SK-N-MC (cell line): ENCODE measurements at regions not wholly inside any gene's neighbourhood (a gene's known extent, or its start where the extent isn't known, plus 50 kb on each side); places are given as distances from the start of the nearest gene placed in this dataset.

Experiments used
- DNase-seq: peaks from one replicate; pipeline ENCODE4 v3.0.0-alpha.2; 2011; ENCODE audit warnings: low read depth, low spot score
- H3K27ac ChIP-seq: fragments of 200-600 bp; sonication (generic); 2 replicates; pipeline ENCODE4 v1.5.1; 2016; ENCODE audit warnings: mixed run types
- H3K36me3 ChIP-seq: fragments of 200-600 bp; sonication (generic); 2 replicates; pipeline ENCODE4 v1.6.1; 2017; ENCODE audit warnings: antibody characterized with exemption, low read length, mixed read lengths; ENCODE audit not compliant: insufficient read depth
- H3K4me3 ChIP-seq: fragments of 200-600 bp; sonication (generic); 2 replicates; pipeline ENCODE4 v1.5.1; 2016
- H3K9ac ChIP-seq: fragments of 200-600 bp; sonication (generic); 2 replicates; pipeline ENCODE4 v1.8.0; 2017; ENCODE audit warnings: mixed run types, mixed read lengths; ENCODE audit not compliant: insufficient read length
- H3K9me3 ChIP-seq: fragments of 200-600 bp; sonication (generic); 2 replicates; pipeline ENCODE4 v1.6.1; 2017; ENCODE audit warnings: low read depth, mild to moderate bottlenecking, antibody characterized with exemption, low read length, moderate library complexity, mixed read lengths
- EZH2 ChIP-seq: fragments of 200-600 bp; sonication (generic); IDR thresholded peaks from one replicate; pipeline ENCODE4 v1.6.1; 2017; ENCODE audit warnings: antibody characterized with exemption
- FOXP2 ChIP-seq: optimal IDR thresholded peaks from 2 replicates; pipeline ENCODE3; 2011; ENCODE audit warnings: mild to moderate bottlenecking, moderate library complexity; ENCODE audit not compliant: insufficient read depth; ENCODE audit errors: extremely low read length, control extremely low read depth
- POLR2AphosphoS5 ChIP-seq: IDR thresholded peaks from 2 replicates; pipeline ENCODE4 v1.6.1; 2012; ENCODE audit warnings: mild to moderate bottlenecking, low read depth, low read length, borderline replicate concordance

GRCh38 chr17:68776451-68776850, 175.3 kb upstream of the FAM20A start:
- Histone ChIP-seq H3K27ac (0 out of 2 replicates have a peak overlapping the region, but pooled peaks have one; percentile 76), H3K4me3 (no peak overlapping the region; the same call in 1 of the 2 replicates), H3K36me3 (no peaks in the 10 kb centered on the region), H3K9ac (no peak overlapping the region), H3K9me3 (no peaks in the 10 kb centered on the region)
- no peak for DNase-seq
- TF ChIP-seq FOXP2 (no peak), POLR2AphosphoS5 (no peak), EZH2 (no peak)

GRCh38 chr17:68775969-68776368, 174.8 kb upstream of the FAM20A start:
- Histone ChIP-seq H3K27ac (no peak overlapping the region), H3K9me3 (no peaks in the 10 kb centered on the region), H3K9ac (no peak overlapping the region), H3K4me3 (no peak overlapping the region), H3K36me3 (no peaks in the 10 kb centered on the region)
- DNase-seq = no peak
- TF ChIP-seq EZH2 (no peak), POLR2AphosphoS5 (no peak), FOXP2 (no peak)

DNA sequence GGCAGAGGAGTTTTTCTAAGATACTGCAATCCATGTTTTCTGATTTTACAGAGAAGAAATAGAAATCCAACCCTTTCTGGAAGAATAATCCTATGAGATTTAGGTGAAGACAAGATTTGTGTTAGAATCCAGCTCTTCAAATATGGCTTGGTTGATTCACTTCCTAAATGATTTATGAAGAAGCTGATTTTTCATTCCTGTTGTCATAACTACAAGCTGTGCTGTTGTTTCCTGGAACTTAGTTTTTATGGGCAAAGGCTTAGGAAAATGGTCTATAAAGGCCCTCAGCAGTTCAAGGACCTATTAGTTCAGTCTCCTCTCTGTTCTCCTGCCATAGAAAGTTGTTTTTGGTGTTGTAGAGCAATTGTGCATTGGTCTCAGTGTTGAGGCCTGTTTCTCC, 174.2 kb upstream of the FAM20A start:
- DNase-seq = no peak
- TF ChIP-seq POLR2AphosphoS5 = no peak; the same call in 1 of the 2 replicates
- TF ChIP-seq EZH2 = no peak
- TF ChIP-seq FOXP2 = no peak
- Histone ChIP-seq H3K36me3 (no peaks in the 10 kb centered on the region), H3K27ac (no peak overlapping the region), H3K4me3 (no peak overlapping the region), H3K9ac (no peak overlapping the region), H3K9me3 (no peaks in the 10 kb centered on the region)

DNA sequence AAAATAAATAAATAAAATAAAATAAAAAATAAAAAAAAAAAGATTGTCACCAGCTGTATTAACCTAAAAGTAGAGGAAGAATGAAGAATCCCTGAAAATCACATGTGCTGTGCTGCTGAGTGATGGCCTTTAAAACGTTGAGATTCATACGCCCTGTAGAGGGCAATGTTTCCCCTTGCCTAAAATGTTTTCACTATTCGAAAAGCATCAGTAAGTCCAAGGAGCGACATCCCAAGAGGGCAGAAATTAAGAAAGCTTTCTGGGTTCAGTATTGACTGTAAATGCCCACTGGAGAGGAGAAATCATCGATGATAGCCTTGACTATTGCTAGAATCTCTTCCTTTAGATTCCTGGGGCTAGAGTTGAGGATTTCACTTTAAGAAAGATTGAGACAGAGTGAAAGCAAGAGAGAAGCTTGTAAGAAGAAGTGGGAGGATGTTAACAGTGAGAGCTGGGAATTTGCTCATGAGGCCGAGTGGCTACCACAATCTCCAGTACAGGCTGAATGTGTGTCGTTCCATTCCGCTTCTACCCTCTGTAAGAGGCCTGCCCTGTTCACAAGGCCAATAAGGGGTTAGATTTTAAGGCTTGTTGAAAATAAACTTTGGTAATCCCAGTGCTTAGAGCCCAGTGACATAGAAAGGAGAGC, 170.8 kb upstream of the FAM20A start:
- Histone ChIP-seq H3K4me3 (no peak overlapping the region), H3K9me3 (no peaks in the 10 kb centered on the region), H3K36me3 (no peaks in the 10 kb centered on the region), H3K9ac (no peak overlapping the region), H3K27ac (no peak overlapping the region)
- TF ChIP-seq POLR2AphosphoS5 (no peak), FOXP2 (no peak), EZH2 (no peak)
- DNase-seq = peak; percentile 80

DNA sequence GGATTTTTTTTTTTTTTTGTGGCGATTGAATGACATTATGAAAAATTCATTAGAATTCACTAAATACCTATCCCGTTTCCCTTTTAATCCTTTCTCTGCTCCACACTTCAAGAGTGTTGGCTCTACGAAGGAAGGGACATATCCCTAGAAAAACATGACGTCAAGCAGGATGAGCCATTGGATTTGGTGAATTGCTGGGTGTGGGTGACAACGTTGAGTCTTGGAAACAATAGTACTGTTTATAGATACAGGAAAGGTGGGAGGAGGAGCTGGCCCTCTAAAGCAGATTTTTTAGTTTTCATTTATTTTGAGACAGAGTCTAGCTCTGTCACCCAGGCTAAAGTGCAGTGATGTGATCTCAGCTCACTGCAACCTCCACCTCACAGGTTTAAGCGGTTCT, 167.6 kb upstream of the FAM20A start:
- Histone ChIP-seq H3K9ac (no peak overlapping the region), H3K4me3 (no peak overlapping the region), H3K9me3 (no peaks in the 10 kb centered on the region), H3K27ac (no peak overlapping the region), H3K36me3 (no peaks in the 10 kb centered on the region)
- no peak for TF ChIP-seq FOXP2
- TF ChIP-seq EZH2 = no peak
- no peak for TF ChIP-seq POLR2AphosphoS5
- no peak for DNase-seq

GRCh38 chr17:68766640-68767039, 165.5 kb upstream of the FAM20A start:
- H3K36me3 ChIP-seq = no peaks in the 10 kb centered on the region
- TF ChIP-seq POLR2AphosphoS5 = no peak
- no peak for TF ChIP-seq FOXP2
- no peak for TF ChIP-seq EZH2
- no peaks in the 10 kb centered on the region for H3K9me3 ChIP-seq
- no peak overlapping the region for H3K4me3 ChIP-seq
- DNase-seq = no peak
- H3K27ac ChIP-seq = no peak overlapping the region
- H3K9ac ChIP-seq = no peak overlapping the region

DNA sequence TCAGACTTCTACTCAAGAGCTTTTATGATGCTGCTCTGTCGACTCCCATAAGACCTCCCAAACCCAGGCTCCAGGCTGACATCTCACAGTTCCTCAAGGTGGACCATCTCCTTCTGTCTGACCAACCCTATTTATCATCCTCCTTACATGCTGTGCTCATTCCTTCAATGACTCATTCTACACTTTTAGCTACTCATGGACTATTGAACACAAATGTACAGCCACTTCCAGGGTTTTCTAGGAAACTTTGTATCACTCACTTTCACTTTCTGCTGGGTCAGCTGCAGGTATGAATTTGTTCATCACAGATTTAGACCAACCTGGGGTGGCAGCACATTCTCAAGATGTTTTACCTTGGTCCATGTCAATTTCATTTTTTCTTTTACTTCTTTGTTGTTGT, 162.4 kb upstream of the FAM20A start:
- Histone ChIP-seq H3K36me3 (no peaks in the 10 kb centered on the region), H3K9ac (no peak overlapping the region), H3K4me3 (no peak overlapping the region), H3K27ac (no peak overlapping the region), H3K9me3 (no peaks in the 10 kb centered on the region)
- no peak for DNase-seq
- TF ChIP-seq POLR2AphosphoS5 = no peak
- no peak for TF ChIP-seq EZH2
- TF ChIP-seq FOXP2 = no peak

DNA sequence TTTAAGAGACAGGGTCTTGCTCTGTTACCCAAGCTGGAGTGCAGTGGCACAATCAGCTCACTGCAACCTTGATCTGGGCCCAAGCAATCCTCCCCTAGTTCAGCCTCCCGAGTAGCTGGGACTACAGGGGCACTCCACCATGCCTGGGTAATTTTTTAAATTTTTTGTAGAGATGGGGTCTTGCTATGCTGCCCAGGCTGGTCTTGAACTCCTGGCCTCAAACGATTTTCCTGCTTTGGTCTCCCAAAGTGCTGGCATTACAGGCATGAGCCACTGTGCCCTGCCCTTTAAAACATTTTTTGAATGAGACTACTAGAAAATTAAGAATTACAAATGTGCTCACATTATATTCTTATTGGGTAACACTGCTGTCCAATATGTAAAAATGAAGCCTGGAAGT, 161.7 kb upstream of the FAM20A start:
- Histone ChIP-seq H3K9ac (no peak overlapping the region), H3K27ac (no peak overlapping the region), H3K9me3 (no peaks in the 10 kb centered on the region), H3K4me3 (no peak overlapping the region), H3K36me3 (no peaks in the 10 kb centered on the region)
- TF ChIP-seq FOXP2 = no peak
- DNase-seq = no peak

DNA sequence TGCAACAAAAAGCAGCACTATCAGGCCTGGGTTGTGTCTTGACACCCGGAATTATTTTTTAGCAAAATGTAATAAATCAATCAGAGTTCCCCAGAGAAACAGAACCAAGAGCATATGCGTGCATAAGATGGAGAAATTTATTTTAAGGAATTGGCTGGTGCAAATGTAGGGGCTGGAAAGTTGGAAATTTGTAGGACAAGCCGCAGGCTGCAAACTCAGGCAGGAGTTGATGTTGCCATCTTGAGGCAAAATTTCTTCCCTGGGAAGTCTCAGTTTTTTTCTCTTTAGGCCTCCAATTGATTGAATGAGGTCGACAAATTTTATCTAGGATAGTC, 158.9 kb upstream of the FAM20A start:
- no peak for DNase-seq
- TF ChIP-seq EZH2 (no peak), FOXP2 (no peak), POLR2AphosphoS5 (no peak)
- H3K27ac ChIP-seq = no peak overlapping the region

More for the DNA sequence above, 158.9 kb upstream of the FAM20A start:
- no peak overlapping the region for H3K4me3 ChIP-seq
- no peaks in the 10 kb centered on the region for H3K36me3 ChIP-seq
- no peak overlapping the region for H3K9ac ChIP-seq
- H3K9me3 ChIP-seq = no peaks in the 10 kb centered on the region
